Panc1 (cell line): ENCODE measurements at regions not wholly inside any gene's neighbourhood (a gene's known extent, or its start where the extent isn't known, plus 50 kb on each side); places are given as distances from the start of the nearest gene placed in this dataset.

Source experiments
- SIN3A ChIP-seq: IDR thresholded peaks from 2 replicates; pipeline ENCODE4 v1.6.1; 2012; ENCODE audit warnings: low read depth, mild to moderate bottlenecking, low read length, moderate library complexity, borderline replicate concordance; ENCODE audit not compliant: insufficient read depth
- TF ChIP-seq, protein P1 (sequence below), 2 experiments: IDR thresholded peaks; 2 replicates each; pipeline ENCODE4 v1.6.1; 2011 to 2012; ENCODE audit warnings: low read depth in 2 of 2, control low read depth in 1 of 2, low read length in 1 of 2, mild to moderate bottlenecking in 1 of 2, moderate library complexity in 1 of 2; ENCODE audit not compliant: insufficient read depth in 1 of 2
- TF ChIP-seq, protein P2 (sequence below): fragments of 450-650 bp; IDR thresholded peaks from 2 replicates; pipeline ENCODE4 v1.5.1; 2017; ENCODE audit warnings: mild to moderate bottlenecking

DNA sequence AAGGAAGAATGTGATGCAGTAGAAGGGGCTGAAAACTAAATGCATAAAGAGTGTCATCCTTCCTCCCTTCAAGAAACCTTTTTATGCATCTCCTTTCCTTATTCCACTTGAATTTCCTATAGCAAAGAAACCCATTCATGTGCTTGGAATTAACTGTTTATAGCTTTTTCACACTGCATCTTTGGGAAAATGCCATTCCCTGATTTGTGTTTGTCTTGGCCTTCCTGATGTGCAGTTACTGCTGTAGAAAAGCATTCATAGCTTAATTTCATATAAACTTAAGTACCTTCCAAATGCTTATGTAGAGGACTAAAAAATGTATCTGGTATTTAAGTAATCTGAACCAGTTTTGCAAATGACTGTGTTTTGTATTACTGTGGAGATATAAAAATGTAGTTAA lies 61.8 kb downstream of the SDR9C7 start:
- TF ChIP-seq, protein P1, sequence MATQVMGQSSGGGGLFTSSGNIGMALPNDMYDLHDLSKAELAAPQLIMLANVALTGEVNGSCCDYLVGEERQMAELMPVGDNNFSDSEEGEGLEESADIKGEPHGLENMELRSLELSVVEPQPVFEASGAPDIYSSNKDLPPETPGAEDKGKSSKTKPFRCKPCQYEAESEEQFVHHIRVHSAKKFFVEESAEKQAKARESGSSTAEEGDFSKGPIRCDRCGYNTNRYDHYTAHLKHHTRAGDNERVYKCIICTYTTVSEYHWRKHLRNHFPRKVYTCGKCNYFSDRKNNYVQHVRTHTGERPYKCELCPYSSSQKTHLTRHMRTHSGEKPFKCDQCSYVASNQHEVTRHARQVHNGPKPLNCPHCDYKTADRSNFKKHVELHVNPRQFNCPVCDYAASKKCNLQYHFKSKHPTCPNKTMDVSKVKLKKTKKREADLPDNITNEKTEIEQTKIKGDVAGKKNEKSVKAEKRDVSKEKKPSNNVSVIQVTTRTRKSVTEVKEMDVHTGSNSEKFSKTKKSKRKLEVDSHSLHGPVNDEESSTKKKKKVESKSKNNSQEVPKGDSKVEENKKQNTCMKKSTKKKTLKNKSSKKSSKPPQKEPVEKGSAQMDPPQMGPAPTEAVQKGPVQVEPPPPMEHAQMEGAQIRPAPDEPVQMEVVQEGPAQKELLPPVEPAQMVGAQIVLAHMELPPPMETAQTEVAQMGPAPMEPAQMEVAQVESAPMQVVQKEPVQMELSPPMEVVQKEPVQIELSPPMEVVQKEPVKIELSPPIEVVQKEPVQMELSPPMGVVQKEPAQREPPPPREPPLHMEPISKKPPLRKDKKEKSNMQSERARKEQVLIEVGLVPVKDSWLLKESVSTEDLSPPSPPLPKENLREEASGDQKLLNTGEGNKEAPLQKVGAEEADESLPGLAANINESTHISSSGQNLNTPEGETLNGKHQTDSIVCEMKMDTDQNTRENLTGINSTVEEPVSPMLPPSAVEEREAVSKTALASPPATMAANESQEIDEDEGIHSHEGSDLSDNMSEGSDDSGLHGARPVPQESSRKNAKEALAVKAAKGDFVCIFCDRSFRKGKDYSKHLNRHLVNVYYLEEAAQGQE (IDR thresholded peaks at IDR 0.05; ENCODE audit: insufficient read depth in 1 of 2, low read depth in 2 of 2, low read length in 1 of 2), result no peak
- no peak for TF ChIP-seq SIN3A
- TF ChIP-seq, protein P2, sequence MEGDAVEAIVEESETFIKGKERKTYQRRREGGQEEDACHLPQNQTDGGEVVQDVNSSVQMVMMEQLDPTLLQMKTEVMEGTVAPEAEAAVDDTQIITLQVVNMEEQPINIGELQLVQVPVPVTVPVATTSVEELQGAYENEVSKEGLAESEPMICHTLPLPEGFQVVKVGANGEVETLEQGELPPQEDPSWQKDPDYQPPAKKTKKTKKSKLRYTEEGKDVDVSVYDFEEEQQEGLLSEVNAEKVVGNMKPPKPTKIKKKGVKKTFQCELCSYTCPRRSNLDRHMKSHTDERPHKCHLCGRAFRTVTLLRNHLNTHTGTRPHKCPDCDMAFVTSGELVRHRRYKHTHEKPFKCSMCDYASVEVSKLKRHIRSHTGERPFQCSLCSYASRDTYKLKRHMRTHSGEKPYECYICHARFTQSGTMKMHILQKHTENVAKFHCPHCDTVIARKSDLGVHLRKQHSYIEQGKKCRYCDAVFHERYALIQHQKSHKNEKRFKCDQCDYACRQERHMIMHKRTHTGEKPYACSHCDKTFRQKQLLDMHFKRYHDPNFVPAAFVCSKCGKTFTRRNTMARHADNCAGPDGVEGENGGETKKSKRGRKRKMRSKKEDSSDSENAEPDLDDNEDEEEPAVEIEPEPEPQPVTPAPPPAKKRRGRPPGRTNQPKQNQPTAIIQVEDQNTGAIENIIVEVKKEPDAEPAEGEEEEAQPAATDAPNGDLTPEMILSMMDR, result no peak
